GM19438 (cell line): ENCODE measurements at regions not wholly inside any gene's neighbourhood (a gene's known extent, or its start where the extent isn't known, plus 50 kb on each side); places are given as distances from the start of the nearest gene placed in this dataset.
"Not testable (repeated sequence)": the region's sequence is repeated elsewhere in the genome, so short reads cannot be mapped to it uniquely, and the experiment has no call there.

Experiments
- ATAC-seq: cut with Tn5 transposase; IDR thresholded peaks from one replicate; pipeline ENCODE4 v1.9.1; 2021; ENCODE audit warnings: low read depth; ENCODE audit not compliant: unreplicated experiment

GRCh38 chr6:105518993-105519392 lies 116.1 kb upstream of the PREP start:
- not testable (repeated sequence) for ATAC-seq

GRCh38 chr6:105515054-105515453 lies 112.2 kb upstream of the PREP start:
- ATAC-seq = no peak

- no peak for ATAC-seq
Measured at GRCh38 chr6:105514306-105514705, 111.4 kb upstream of the PREP start.

GRCh38 chr6:105511639-105512038 lies 108.8 kb upstream of the PREP start:
- ATAC-seq = no peak

- ATAC-seq = no peak
Measured at GRCh38 chr6:105510746-105511145, 107.9 kb upstream of the PREP start.

GRCh38 chr6:105509506-105510331 lies 106.8 kb upstream of the PREP start:
- no peak for ATAC-seq

GRCh38 chr6:105507811-105508210 lies 104.9 kb upstream of the PREP start:
- no peak for ATAC-seq

- no peak for ATAC-seq
Measured at GRCh38 chr6:105504706-105505105, 101.8 kb upstream of the PREP start.

GRCh38 chr6:105503641-105504040 lies 100.8 kb upstream of the PREP start:
- ATAC-seq = no peak

GRCh38 chr6:105501826-105502344 lies 99.0 kb upstream of the PREP start:
- ATAC-seq = no peak

GRCh38 chr6:105501246-105501645 lies 98.4 kb upstream of the PREP start:
- ATAC-seq = no peak

GRCh38 chr6:105500693-105501092 lies 97.8 kb upstream of the PREP start:
- ATAC-seq = no peak

- no peak for ATAC-seq
Measured at GRCh38 chr6:105499931-105500330, 97.0 kb upstream of the PREP start.

GRCh38 chr6:105499136-105499870 lies 96.4 kb upstream of the PREP start:
- ATAC-seq = no peak

GRCh38 chr6:105497549-105497948 lies 94.7 kb upstream of the PREP start:
- no peak for ATAC-seq

- no peak for ATAC-seq
Measured at GRCh38 chr6:105495515-105495914, 92.6 kb upstream of the PREP start.

- ATAC-seq = no peak
Measured at GRCh38 chr6:105494688-105495087, 91.8 kb upstream of the PREP start.

GRCh38 chr6:105493736-105494135 lies 90.9 kb upstream of the PREP start:
- ATAC-seq = no peak

- peak; percentile 77 for ATAC-seq
Measured at GRCh38 chr6:105492706-105493673, 90.1 kb upstream of the PREP start.

- no peak for ATAC-seq
Measured at GRCh38 chr6:105489216-105489530, 86.3 kb upstream of the PREP start.
